ENCODE measurements at regions not wholly inside any gene's neighbourhood (a gene's known extent, or its start where the extent isn't known, plus 50 kb on each side); places are given as distances from the start of the nearest gene placed in this dataset.

GRCh38 chr6:56382416-56382940 is 135.1 kb upstream of the COL21A1 start:
- no TSS peak for BruUV-seq (replicated peaks)
- Histone ChIP-seq H3K27me3 (ENCODE audit: control insufficient read depth in 1 of 2, insufficient read depth in 2 of 2, low read length in 2 of 2) (no peaks in the 10 kb centered on the region), H3K4me3 (replicated peaks in 1 of 3; ENCODE audit: insufficient read depth in 1 of 3, low read depth in 2 of 3, low read length in 3 of 3) (no peak overlapping the region), H4K20me1 (ENCODE audit: insufficient read depth, low read length) (no peaks in the 10 kb centered on the region), H3K27ac (ENCODE audit: extremely low read length, insufficient read depth, low read length) (peak overlapping the region; percentile 67), H3K4me1 (ENCODE audit: insufficient read depth, low read length) (peaks cover 93% of the 10 kb centered on the region), H3K36me3 (replicated peaks in 1 of 2; ENCODE audit: control insufficient read depth in 1 of 2, insufficient read depth in 2 of 2, low read length in 2 of 2) (no peaks in the 10 kb centered on the region), H3K4me2 (ENCODE audit: low read depth, low read length) (no peak overlapping the region), H3K9ac (ENCODE audit: insufficient read depth, low read depth, low read length) (no peak overlapping the region), H2AFZ (ENCODE audit: low read length) (peak overlapping the region; percentile 31), H3K79me2 (ENCODE audit: insufficient read depth, low read length) (no peaks in the 10 kb centered on the region), H3K9me3 (ENCODE audit: low read length) (no peaks in the 10 kb centered on the region)
- intact Hi-C loops (cut with micrococcal nuclease; ENCODE audit: unreplicated experiment) (loop anchor here (2.0 kb wide), 1 partner anchor 16 kb away; no protein-coding TSS in a partner anchor), in situ Hi-C loops (cut with HindIII; ENCODE audit: extremely low pct_ligation_motif_present, low pct_unique_long_range_greater_than_20kb) (no loop called here)
- DNase-seq (ENCODE audit: low spot score), result no peak
- no peak for TF ChIP-seq CCDC6 (CRISPR knock-in tag; IDR thresholded peaks at IDR 0.05)
- TF ChIP-seq, protein P1, sequence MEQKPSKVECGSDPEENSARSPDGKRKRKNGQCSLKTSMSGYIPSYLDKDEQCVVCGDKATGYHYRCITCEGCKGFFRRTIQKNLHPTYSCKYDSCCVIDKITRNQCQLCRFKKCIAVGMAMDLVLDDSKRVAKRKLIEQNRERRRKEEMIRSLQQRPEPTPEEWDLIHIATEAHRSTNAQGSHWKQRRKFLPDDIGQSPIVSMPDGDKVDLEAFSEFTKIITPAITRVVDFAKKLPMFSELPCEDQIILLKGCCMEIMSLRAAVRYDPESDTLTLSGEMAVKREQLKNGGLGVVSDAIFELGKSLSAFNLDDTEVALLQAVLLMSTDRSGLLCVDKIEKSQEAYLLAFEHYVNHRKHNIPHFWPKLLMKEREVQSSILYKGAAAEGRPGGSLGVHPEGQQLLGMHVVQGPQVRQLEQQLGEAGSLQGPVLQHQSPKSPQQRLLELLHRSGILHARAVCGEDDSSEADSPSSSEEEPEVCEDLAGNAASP (CRISPR knock-in tag; IDR thresholded peaks at IDR 0.05; ENCODE audit: borderline replicate concordance), result peak; percentile 45; the same call in 1 of the 2 replicates
- TF ChIP-seq, protein P2, sequence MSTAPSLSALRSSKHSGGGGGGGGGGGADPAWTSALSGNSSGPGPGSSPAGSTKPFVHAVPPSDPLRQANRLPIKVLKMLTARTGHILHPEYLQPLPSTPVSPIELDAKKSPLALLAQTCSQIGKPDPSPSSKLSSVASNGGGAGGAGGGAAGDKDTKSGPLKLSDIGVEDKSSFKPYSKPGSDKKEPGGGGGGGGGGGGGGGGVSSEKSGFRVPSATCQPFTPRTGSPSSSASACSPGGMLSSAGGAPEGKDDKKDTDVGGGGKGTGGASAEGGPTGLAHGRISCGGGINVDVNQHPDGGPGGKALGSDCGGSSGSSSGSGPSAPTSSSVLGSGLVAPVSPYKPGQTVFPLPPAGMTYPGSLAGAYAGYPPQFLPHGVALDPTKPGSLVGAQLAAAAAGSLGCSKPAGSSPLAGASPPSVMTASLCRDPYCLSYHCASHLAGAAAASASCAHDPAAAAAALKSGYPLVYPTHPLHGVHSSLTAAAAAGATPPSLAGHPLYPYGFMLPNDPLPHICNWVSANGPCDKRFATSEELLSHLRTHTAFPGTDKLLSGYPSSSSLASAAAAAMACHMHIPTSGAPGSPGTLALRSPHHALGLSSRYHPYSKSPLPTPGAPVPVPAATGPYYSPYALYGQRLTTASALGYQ (CRISPR knock-in tag; IDR thresholded peaks at IDR 0.05), result no peak
- no peak for TF ChIP-seq ZBTB38 (CRISPR knock-in tag; IDR thresholded peaks at IDR 0.05)
- TF ChIP-seq ZNF543 (CRISPR knock-in tag; IDR thresholded peaks at IDR 0.05), result no peak
- no peak for TF ChIP-seq NFE2 (CRISPR knock-in tag; IDR thresholded peaks at IDR 0.05)
- FAIRE-seq, result no peak
- POLR2A ChIA-PET, result no interaction called here
- ATAC-seq, result no peak
- CTCF ChIA-PET (ENCODE audit: low intra/inter-chr PET ratio, low total read pairs), result no interaction called here

All from HepG2 (cell line).